ENCODE measurements at regions not wholly inside any gene's neighbourhood (a gene's known extent, or its start where the extent isn't known, plus 50 kb on each side); places are given as distances from the start of the nearest gene placed in this dataset.

DNA sequence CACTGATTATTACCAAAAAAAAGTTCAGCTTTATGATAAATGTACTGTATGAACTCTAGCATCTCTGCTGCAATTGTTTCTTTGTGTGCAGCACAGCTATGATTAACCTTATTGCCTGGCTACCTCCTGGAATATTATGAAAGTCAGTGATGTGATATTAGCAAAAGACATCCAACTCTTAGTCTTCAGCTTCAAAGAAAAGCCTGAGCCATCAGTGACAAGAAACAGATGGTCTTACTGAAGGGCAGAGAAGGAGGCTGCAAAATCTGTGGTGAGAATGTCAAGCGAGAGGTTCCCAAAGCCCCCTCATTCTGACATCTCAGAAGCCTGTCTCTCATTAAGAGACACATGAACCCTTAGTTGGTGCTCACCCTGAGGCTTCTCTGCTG lies 89.4 kb upstream of the TNFAIP3 start:
- DNase-seq (ENCODE audit: low read depth, low spot score): no peak

DNA sequence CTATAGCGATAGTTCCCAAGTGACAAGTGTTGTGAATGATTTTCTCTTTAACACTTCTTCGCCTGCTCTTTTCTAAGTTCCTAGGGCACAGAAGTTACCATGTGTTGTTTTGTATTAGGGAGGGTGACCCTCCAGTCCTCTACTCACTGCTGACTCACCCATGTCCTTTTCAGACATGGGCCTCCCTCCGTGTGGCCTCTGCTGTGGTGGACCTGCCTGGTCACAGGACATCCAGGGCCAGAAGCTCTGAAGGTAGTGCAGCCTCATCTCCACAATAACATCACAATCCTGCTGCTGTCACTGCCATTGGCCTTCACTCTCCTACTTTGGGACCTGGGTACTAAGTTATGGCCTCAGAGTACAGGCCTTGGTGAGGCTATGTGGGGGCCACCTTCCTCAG lies 87.1 kb upstream of the TNFAIP3 start:
- DNase-seq (ENCODE audit: low read depth, low spot score): no peak

DNA sequence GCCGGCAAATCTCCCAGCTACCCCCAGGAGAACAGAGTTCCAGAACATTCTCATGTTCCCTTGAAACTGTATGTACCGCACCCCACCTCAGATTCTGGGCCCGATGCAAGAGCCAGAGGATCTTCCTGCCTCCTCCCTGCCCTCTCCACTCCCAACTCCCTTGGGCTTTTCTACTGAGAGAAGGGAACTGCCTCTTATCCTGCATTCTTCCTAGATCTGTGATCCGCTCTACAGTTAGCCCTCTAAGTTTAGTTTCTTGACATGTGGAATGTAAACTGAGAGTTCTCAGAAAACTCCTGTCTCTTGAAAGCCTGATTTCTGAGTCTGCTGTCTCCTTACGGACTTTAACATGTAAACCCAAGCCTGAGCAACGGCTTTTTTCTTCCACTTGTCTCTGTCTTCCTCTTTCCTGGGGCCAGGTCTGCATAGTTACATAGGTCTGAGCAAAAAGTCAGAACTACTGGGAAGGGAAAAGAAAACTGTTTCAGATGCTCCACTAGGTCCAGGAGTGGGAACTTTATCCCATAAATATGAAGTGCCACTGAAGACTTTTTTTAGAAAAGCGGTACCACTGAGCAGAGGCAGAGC lies 86.5 kb upstream of the TNFAIP3 start:
- no peak for DNase-seq (ENCODE audit: low read depth, low spot score)

DNA sequence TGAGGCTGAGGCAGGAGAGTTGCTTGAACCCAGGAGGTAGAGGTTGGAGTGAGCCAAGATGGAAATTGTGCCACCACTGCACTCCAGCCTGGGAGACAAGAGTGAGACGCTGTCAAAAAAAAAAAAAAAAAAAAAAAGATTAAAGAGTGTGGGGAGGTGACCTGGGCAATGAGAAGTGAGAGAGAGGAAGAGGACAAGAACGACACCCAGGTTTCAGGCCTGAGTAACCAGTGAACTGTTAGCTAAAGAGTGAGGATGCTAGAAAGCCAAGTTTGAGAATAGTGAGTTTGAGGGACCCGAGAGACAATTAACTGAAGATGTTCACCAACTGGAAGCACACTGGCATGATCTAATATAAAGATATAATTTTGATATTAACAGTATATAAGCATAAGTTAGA lies 85.4 kb upstream of the TNFAIP3 start:
- no peak for DNase-seq (ENCODE audit: low read depth, low spot score)

DNA sequence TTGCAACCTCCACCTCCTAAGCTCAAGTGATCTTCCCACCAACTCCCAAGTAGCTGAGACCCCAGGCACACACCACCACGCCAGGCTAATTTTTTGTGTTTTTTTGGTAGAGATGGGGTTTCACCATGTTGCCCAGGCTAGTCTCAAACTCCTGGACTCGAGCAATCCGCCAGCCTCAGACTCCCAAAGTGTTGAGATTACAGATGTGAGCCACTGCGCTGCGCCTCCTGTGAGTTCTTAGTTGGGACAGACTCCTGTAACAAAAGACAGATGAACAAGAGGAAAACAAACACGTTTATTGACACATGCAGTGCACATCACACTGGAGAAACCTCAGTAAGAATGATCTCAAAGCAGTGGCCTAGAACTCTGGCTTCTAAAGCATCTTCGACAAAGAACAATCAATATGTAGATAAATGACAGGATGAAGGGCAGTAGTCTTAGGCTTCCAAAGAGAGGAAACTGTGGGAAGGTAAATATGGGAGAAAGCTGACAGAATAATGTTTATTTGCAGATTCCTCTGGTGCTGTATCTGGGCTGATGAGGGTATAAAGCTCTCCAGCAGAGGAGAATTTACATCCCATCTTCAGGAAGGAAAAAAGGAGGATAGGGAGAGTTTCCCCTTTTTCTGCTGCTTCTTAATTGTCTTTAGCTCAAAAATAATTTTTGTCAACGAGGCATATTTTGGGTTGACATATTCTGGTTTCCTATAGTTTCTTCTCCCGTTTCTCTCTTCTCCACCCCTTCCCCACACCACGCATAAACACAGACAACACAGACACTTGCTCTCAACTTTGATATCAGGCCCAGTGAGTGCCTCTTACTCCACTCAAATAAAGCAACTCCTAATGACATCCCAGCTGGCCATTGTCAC lies 84.7 kb upstream of the TNFAIP3 start:
- no peak for DNase-seq (ENCODE audit: low read depth, low spot score)

DNA sequence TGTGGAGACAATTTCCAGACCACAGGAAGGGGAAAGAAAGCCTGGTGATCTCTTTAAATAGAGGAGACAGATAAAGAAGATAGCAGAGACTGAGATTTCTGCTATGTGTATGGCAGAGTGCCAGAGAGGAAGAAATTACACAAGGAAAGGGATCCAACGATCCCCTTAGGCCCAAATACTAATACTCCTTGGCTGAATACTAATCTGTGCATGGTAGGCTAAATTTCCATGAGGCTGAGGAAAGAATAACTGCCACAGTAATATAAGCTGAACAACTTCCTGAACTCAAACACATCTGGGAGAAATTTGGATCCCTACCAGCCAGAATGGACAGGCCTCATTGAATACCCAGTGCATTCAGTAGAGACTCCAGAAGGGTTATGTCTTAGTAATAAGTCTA lies 83.3 kb upstream of the TNFAIP3 start:
- DNase-seq (ENCODE audit: low read depth, low spot score): no peak

DNA sequence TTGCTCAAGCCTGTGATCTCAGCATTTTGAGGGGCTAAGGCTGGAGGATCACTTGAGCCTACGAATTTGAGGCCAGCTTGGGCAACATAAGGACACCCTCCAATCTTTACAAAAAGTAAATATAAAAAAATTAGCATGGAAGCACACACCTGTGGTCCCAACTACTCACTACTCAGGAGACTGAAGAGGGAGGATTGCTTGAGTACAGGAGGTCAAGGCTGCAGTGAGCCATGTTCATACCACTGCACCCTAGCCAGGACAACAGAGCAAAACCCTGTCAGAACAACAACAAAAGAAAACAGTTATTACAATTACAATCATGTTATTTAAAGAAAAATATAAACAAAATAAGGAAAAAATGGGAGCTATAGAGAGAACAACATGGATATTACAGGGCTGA lies 82.5 kb upstream of the TNFAIP3 start:
- no peak for DNase-seq (ENCODE audit: low read depth, low spot score)

DNA sequence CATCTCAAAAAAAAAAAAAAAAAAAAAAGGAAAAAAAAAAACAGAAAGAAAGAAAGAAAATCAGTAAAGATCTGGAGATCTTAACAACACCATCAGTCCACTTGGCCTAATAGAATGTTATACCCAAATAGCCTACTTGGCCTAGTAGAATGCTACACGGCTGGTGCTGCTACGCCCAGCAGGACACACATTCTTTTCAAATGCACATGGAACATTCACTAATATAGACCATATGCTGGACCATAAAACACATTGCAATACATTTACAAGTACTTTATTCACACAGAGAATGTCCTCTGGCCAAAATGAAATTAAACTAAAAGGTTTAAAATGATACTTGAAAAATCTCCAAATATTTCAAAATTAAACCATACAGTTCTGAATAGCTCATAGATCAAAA lies 80.0 kb upstream of the TNFAIP3 start:
- DNase-seq (ENCODE audit: low read depth, low spot score): no peak

DNA sequence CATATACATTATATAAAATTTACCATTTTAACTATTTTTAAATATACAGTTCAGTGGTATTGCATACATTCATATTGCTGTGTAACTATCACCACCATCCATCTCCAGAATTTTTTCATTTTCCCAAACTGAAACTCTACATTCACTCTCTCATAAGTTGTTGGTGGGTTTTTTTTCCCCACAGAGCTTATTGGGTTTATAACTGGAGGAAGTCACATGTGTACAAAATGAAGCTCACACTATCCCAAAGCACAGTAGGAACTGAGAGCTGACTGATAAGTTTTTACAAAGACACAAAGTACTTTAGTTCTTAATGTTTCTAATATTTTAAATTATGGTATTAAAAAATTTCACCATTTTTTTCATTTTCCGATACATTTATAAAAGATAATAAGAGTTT lies 78.8 kb upstream of the TNFAIP3 start:
- no peak for DNase-seq (ENCODE audit: low read depth, low spot score)

DNA sequence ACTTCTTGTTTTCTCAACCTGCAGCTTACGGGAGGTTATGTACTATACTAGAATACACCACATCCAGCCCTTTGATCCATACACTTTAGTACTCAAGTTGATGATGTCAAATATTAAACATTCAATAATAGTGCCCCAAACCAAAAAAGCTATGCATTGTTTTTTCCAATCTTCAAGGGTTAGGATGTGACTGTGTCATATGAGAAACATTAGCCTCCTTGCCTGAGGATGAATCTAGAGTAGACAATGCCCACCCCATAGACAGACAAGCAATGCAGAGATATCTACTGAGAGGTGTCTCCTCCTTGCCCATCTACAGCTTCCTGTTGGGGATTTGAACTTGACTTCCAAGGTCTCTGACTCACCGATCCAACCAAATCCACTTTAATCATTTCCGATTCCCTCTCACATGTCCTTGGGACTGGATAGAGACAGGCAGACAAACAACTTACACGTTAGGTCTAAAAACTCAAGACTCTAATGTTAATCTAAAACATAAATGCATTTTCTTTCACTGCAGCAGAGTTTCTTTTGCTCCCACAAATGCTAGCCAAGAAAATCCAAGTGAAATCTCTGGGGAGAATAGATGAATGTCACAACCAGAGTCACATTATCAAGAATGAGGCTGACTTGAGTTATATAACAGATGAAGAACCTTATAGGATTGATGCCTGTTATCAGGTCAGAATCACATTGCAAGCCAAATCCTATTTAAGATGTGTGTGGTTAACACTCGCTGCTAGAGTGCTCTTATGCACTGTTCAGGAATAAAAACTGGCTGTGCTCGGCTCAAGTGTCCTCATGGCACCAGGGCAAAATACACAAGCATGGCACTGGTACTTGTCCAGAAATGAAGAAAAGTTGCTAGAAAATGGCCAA lies 75.5 kb upstream of the TNFAIP3 start:
- DNase-seq (ENCODE audit: low read depth, low spot score): no peak

DNA sequence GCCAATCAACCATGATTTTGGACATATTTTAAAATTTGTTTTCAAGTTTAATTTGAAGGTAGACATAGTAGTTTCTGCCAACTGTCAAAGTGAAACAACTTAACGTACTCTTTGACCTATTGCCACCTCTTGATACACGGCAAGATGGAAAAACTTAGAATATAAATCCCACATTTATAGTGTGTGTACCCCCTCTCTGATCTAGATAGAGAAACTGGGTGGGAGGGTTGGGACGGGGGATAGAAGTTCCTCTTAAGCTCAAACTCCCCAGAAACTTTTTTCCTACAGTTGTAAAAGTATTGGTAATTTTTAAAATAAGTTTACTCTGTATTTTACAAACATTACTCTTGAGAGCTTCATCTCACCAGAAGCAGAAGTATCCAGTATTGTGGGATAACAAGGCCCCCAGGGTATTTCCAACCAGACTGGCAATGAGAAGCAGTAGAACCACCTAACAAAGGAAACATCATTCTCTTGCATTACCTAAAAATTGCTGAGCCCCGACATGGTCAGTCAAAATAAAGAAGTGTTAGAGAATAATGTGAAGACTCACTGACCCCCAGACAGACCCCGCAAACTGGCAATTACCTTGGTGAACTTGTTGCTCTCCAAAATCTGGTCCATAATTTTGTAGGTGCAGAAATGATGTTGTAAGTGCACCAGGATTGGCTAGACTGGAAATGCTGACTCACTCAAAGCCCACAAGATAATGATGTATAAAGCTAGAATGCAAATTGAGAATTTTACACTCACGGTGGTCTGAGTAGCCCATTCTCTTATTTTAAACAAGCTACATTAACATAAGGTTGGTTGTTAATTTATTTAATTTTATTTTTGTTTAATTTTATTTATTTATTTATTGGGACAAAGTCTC lies 74.7 kb upstream of the TNFAIP3 start:
- DNase-seq (ENCODE audit: low read depth, low spot score): no peak

DNA sequence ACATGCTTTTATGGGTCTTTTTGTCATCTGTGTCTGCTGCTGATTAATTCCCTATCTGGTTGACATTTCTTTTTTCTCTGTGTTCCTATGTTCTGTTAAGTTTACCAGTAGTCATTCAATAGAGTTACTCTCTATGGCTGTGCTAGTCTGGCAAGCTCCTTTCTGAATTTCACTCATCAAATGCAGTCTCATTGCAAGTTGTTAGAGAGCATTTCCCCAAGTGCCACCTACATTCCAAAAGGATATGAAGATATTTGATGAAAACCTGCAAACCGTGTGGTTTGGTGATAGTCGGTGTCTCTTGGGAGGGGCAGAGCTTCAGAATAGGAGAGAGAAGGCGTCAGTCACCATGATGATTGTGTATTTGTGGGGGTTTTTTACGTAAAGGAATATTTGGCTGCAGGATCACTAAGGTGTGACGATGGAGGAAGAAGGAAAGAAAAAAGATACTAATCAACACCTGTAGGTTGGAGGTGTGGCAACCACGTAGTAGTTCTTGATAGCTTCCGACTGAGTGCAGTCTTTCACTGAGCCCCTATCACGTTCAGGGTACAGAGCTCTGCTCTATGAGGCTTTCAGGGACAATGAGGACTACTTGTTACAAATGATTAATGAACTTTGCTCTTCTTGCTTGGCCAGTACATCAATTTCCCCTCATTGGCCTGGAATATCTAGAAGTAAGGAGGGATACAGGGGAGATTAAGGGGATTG lies 73.1 kb upstream of the TNFAIP3 start:
- DNase-seq (ENCODE audit: low read depth, low spot score): no peak

DNA sequence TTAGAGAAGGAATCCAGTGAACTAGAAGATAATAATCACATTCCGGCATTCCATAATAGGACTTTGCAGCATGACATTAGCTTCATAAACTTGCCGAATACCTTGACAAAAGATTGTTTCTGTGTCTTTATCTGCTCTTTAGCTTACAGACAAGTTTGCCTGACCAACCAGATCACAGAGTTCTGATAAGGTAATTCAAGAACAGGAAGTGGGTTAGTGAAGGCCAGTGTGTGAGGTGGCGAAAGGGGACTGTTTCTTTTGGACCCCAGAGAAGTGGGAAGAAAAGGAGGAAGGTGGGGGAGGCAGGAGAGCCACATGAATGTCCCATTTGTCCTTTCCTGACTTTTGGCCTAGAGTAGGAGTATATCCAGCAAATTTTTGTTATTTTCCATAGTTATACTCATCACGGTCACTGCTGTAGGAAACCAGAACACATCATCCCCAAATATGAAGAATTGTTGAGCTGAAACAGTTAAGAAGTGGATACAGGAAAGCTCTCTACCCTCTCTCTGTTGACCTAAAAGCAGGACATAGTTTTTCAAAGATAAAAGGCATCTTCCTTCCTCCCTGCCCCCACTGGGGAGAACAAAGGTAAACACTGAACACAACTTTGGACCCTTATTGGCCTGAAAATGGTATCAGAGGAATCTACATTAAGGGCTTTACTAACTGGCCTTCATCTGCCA lies 72.4 kb upstream of the TNFAIP3 start:
- no peak for DNase-seq (ENCODE audit: low read depth, low spot score)

DNA sequence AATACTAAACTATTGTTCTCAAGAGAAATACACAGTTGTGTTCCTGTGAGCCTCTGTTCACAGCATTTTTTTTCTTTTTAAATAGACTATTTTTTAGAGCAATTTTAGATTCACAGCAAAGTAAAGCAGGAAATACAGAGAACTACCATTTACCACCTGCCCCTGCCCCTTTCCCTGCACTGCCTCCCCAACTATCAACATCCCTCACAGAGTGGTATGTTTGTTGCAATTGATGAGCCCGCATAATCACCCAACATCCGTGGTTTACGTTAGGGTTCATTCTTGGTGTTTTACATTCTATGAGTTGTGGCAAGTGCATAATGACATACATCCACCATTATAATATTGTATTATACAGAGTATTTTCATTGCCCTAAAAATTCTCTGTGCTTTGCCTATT lies 71.6 kb upstream of the TNFAIP3 start:
- no peak for DNase-seq (ENCODE audit: low read depth, low spot score)

DNA sequence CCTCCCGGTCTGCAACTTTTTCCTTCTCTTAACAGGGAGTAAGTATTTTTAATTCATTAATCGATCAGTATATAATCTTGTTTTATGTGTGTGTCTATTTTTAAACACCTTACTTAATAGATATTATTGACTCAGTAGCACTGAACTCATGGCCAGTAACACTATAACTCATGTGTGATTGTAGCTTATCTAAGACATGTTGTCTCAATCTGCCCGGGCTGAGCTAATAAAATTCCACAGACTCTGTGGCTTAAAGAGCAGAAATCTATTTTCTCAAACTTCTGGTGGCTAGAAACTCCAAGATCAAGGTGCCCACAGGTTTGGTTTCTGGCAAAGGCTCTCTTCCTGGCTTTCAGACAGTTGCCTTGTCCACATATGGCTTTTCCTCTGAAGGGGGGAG lies 68.8 kb upstream of the TNFAIP3 start:
- no peak for DNase-seq (ENCODE audit: low read depth, low spot score)

DNA sequence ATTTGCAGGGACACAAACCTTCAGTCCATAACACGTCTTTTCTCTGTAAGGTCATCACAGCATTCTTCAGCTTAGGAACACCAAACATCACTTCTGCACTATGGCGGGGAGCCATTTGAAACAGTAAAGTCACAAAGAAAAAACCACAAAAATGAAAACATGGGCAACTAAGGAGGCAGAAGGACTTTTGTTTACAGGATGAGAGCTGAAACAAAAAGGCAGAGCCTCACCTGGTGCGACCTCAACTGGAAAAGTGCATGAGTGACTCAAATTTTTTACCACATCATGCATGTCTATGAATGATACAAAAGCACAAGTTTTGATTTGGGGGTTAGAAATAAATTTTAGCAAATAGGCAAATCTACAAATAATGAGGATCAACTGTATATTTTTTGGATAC lies 68.2 kb upstream of the TNFAIP3 start:
- DNase-seq (ENCODE audit: low read depth, low spot score): no peak

DNA sequence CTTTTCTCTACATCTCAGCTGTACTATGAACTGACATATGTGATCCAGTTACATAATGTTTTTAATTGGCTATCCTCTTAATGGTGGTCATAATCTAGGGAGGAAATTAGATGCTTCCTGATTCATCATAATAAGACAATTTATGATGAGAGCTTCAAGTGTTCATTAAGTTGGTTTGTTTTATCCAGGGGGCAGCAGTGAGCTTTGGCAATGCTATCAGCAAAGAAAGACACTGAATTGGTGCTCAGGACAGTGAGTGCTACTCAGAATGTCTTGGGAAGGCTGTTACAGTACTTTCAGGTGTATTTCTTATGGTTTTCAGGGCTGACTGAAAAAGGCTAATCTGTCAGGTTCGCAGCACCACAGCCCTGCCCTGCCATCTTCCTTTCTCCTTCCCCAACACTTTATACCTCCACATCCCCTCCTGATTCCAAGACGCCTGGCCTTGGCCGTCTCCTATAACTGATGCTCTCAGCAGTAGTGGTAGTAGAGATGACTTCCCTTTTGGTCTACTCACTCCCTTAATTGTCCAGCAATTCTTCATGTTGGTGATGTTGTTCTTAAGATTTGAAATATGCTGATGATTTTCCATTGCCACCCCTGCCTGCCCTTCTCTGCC lies 67.0 kb upstream of the TNFAIP3 start:
- peak; percentile 30 for DNase-seq (ENCODE audit: low read depth, low spot score)

DNA sequence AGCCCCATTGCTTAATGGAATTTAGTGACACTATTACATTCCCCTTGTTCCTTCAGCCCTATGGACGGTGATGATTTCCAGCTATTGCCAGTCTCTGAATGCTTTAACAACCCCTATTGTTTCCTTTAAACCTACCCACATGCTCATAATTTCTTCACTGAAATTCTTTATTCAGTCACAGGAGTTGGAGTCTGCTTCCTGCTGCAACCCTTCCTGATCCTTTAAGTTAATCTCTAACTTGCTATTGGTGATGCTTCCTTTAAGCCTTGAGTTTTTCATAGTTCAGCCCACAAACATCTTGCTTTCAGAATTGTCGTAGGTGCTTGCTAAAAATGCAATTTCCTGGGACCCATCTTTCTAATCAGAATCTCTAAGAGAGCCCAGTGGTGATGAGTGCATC lies 66.3 kb upstream of the TNFAIP3 start:
- no peak for DNase-seq (ENCODE audit: low read depth, low spot score)

DNA sequence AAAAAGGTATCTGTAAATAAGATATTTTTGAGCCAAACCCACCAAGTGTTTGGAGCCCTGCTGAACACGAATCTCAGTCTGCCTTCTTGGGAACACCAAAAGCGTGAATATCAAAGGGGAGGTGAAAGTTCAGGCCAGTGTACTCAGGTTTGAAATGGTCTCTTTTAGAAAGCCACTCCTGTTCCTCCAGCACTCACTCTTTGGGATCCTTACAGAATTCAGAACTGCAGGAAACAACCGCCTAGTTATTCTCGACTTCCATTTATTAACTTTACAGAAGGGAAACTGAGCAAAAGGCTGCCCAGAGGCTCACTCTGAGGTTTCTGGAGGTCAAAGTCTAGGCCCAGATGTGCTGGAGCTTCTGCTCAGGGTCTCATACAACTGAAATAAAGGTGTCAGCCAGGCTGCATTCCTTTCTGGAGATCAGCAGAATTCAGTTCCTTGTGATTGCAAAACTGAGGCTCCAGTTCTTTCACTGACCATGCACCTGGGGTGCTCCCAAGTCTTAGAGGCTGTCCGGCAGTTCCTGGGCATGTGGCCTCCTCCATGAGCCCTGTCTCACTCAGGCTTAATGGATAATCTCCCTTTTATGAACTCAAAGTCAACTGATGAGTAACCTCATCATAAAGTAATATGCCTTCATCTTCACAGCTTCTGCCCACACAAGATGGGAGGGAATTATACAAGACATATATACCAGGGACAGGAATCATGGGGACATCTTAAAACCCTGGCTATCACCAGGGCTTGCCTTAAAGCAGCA lies 65.5 kb upstream of the TNFAIP3 start:
- no peak for DNase-seq (ENCODE audit: low read depth, low spot score)
